ENCODE measurements at regions not wholly inside any gene's neighbourhood (a gene's known extent, or its start where the extent isn't known, plus 50 kb on each side); places are given as distances from the start of the nearest gene placed in this dataset.

- DNase-seq = peak; percentile 1
These were observed 628.0 kb upstream of the CDH18 start for GRCh38 chr5:20615888-20616563.

GRCh38 chr5:20611620-20612019 lies 623.6 kb upstream of the CDH18 start:
- DNase-seq = no peak

- DNase-seq = peak; percentile 12
These were observed 622.7 kb upstream of the CDH18 start for GRCh38 chr5:20610681-20611080.

GRCh38 chr5:20609126-20609525 lies 621.1 kb upstream of the CDH18 start:
- no peak for DNase-seq

GRCh38 chr5:20608567-20608966 lies 620.6 kb upstream of the CDH18 start:
- no peak for DNase-seq

GRCh38 chr5:20605732-20606525 lies 617.9 kb upstream of the CDH18 start:
- DNase-seq = no peak

GRCh38 chr5:20604992-20605391 lies 617.0 kb upstream of the CDH18 start:
- no peak for DNase-seq

- no peak for DNase-seq
These were observed 613.7 kb upstream of the CDH18 start for GRCh38 chr5:20601678-20602100.

GRCh38 chr5:20590356-20590755 lies 602.4 kb upstream of the CDH18 start:
- no peak for DNase-seq

GRCh38 chr5:20575571-20575970 lies 587.6 kb upstream of the CDH18 start:
- no peak for DNase-seq

GRCh38 chr5:20574576-20574975 lies 586.6 kb upstream of the CDH18 start:
- DNase-seq = no peak

GRCh38 chr5:20572614-20573013 lies 584.6 kb upstream of the CDH18 start:
- DNase-seq = no peak

GRCh38 chr5:20570486-20570885 lies 582.5 kb upstream of the CDH18 start:
- no peak for DNase-seq

- DNase-seq = no peak
These were observed 574.5 kb upstream of the CDH18 start for GRCh38 chr5:20562544-20562943.

GRCh38 chr5:20559845-20560244 lies 571.8 kb upstream of the CDH18 start:
- no peak for DNase-seq

- DNase-seq = no peak
These were observed 568.2 kb upstream of the CDH18 start for GRCh38 chr5:20556115-20556763.

- DNase-seq = no peak
These were observed 567.0 kb upstream of the CDH18 start for GRCh38 chr5:20555034-20555433.

- no peak for DNase-seq
These were observed 566.0 kb upstream of the CDH18 start for GRCh38 chr5:20554001-20554400.

GRCh38 chr5:20537911-20538703 lies 550.1 kb upstream of the CDH18 start:
- no peak for DNase-seq

- DNase-seq = no peak
These were observed 548.8 kb upstream of the CDH18 start for GRCh38 chr5:20536813-20537212.

- no peak for DNase-seq
These were observed 548.3 kb upstream of the CDH18 start for GRCh38 chr5:20536341-20536740.

- no peak for DNase-seq
These were observed 540.5 kb upstream of the CDH18 start for GRCh38 chr5:20528471-20528870.

GRCh38 chr5:20524991-20525529 lies 537.1 kb upstream of the CDH18 start:
- DNase-seq = no peak
